ENCODE measurements at regions not wholly inside any gene's neighbourhood (a gene's known extent, or its start where the extent isn't known, plus 50 kb on each side); places are given as distances from the start of the nearest gene placed in this dataset.
"Not testable (repeated sequence)": the region's sequence is repeated elsewhere in the genome, so short reads cannot be mapped to it uniquely, and the experiment has no call there.

DNA sequence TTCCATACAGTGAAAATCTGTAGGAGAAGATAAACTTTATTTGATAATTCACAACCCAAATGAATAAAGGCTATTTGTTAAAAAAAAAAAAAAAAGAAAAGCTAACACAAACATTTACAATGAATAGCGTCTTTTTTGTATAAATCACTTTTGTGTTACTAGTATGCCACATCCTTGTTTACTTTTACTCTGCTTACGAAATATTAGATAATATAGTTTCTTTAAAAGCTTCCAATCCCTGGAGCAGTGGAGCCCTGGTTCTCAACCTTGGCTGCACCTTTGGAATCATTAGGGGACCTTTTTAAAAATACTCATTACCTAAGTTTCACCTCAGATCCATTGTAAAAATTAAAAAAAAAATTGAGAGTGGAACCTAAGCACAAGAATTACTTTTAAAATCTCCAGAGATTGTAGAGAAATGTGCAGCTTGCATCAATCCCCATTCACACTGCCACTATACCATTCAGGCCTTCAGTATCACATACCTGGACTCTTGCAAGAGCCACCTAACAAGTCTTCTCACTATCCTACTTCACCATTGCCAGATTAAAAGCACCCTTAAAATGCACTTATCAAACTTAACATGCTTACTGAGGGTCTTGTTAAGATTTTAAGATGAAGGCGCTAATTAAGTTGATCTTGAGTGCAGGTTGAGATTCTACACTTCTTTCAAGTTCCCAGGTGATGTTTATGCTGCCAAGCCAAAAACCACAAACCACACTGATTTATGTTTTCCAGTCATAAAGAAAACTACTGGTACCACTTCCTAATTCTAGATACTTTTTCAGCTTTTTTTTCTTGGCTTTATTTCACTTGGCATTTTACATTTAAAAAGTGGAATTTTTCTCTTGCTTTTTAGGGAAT is 59.7 kb upstream of the ZC3H15 start:
- H3K9me3 Mint-ChIP-seq (ENCODE audit: low read depth): no peaks in the 10 kb centered on the region
- H3K4me3 Mint-ChIP-seq (ENCODE audit: low read depth): no peak overlapping the region
- peaks cover 21% of the 10 kb centered on the region for H3K4me1 Mint-ChIP-seq (ENCODE audit: low read depth)
- no peaks in the 10 kb centered on the region for H3K36me3 Mint-ChIP-seq (ENCODE audit: insufficient read depth)
- no peaks in the 10 kb centered on the region for H3K27me3 Mint-ChIP-seq
- H3K27ac Mint-ChIP-seq: no peak overlapping the region
- no peak for DNase-seq (ENCODE audit: low spot score, unreplicated experiment)
- TF ChIP-seq, protein P1, sequence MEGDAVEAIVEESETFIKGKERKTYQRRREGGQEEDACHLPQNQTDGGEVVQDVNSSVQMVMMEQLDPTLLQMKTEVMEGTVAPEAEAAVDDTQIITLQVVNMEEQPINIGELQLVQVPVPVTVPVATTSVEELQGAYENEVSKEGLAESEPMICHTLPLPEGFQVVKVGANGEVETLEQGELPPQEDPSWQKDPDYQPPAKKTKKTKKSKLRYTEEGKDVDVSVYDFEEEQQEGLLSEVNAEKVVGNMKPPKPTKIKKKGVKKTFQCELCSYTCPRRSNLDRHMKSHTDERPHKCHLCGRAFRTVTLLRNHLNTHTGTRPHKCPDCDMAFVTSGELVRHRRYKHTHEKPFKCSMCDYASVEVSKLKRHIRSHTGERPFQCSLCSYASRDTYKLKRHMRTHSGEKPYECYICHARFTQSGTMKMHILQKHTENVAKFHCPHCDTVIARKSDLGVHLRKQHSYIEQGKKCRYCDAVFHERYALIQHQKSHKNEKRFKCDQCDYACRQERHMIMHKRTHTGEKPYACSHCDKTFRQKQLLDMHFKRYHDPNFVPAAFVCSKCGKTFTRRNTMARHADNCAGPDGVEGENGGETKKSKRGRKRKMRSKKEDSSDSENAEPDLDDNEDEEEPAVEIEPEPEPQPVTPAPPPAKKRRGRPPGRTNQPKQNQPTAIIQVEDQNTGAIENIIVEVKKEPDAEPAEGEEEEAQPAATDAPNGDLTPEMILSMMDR (IDR thresholded peaks at IDR 0.05; ENCODE audit: unreplicated experiment): no peak

DNA sequence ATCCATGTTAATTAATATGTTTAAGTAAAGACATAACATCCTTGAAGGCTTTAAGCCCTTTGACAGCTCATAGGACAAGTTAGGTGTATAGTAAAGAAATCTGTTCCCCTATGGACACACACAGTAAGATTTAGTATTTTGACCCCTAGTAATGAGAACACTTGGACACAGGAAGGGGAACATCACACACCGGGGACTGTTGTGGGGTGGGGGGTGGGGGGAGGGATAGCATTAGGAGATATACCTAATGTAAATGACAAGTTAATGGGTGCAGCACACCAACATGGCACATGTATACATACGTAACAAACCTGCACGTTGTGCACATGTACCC is 59.1 kb upstream of the ZC3H15 start:
- H3K27me3 Mint-ChIP-seq; H3K4me3 Mint-ChIP-seq (ENCODE audit: low read depth); DNase-seq (ENCODE audit: low spot score, unreplicated experiment); H3K36me3 Mint-ChIP-seq (ENCODE audit: insufficient read depth); H3K27ac Mint-ChIP-seq; H3K9me3 Mint-ChIP-seq (ENCODE audit: low read depth): not testable (repeated sequence)
- H3K4me1 Mint-ChIP-seq (ENCODE audit: low read depth): peaks cover 21% of the 10 kb centered on the region

DNA sequence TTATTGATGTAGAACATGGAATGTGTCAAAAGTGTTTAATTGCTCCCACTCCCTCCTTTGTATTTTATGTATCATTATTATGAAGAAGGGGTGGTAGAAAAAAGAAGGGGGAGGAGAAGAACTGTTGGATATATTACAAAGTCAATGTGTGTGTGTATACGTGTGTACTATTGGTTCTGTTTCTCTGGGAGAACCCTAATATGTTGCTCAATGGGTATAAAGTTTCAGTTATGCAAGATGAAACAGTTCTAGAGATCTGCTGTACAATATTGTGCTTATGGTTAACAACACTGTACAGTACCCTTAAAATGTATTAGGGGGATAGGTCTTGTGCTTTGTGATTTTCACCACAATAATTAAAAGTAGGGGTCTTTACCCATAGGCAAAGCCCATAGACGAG is 58.1 kb upstream of the ZC3H15 start:
- TF ChIP-seq, protein P1 (IDR thresholded peaks at IDR 0.05; ENCODE audit: unreplicated experiment): no peak
- Mint-ChIP-seq H3K27ac (no peak overlapping the region), H3K36me3 (ENCODE audit: insufficient read depth) (no peaks in the 10 kb centered on the region), H3K4me1 (ENCODE audit: low read depth) (peaks cover 21% of the 10 kb centered on the region), H3K4me3 (ENCODE audit: low read depth) (no peak overlapping the region), H3K27me3 (no peaks in the 10 kb centered on the region), H3K9me3 (ENCODE audit: low read depth) (no peaks in the 10 kb centered on the region)
- no peak for DNase-seq (ENCODE audit: low spot score, unreplicated experiment)

DNA sequence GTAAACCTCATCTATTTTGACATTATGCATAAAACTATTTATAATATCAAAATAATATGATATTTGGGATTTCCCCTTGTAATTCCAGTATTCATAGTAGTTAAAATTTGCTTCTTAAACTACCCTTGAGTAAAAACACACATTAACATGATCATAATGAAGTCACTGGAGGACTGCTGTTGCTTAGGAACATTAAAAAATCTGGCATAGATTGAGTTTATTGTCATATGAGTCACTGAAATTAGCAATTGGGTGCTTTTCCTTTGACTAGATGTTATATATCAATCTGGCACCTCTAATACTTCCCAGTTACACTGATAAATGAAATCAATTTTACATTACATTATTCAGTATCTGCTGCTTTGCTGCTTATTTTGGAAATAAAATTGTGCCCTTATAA is 57.0 kb upstream of the ZC3H15 start:
- Mint-ChIP-seq H3K36me3 (ENCODE audit: insufficient read depth) (no peaks in the 10 kb centered on the region), H3K4me1 (ENCODE audit: low read depth) (peaks cover 16% of the 10 kb centered on the region), H3K4me3 (ENCODE audit: low read depth) (no peak overlapping the region), H3K9me3 (ENCODE audit: low read depth) (no peaks in the 10 kb centered on the region), H3K27ac (no peak overlapping the region), H3K27me3 (no peaks in the 10 kb centered on the region)
- DNase-seq (ENCODE audit: low spot score, unreplicated experiment): no peak
- TF ChIP-seq, protein P1 (IDR thresholded peaks at IDR 0.05; ENCODE audit: unreplicated experiment): no peak

DNA sequence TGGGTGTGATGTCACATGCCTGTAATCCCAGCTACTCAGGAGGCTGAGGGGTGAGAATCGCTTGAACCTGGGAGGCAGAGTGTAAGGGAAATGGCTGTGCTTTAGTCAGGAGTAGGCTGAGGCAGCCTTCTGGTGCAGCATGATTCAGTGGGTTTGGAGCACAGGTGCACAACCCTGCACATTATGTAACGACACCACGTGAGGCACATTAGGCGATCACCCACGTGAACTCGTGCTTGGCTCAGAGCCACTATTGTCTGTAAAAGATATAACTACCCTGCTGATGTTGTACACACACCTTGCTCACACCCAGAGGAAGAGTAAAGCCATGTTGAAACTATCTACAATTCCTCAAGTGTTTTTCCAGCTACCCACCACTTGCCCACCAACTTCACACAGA is 54.8 kb upstream of the ZC3H15 start:
- TF ChIP-seq, protein P1 (IDR thresholded peaks at IDR 0.05; ENCODE audit: unreplicated experiment): no peak
- Mint-ChIP-seq H3K4me3 (ENCODE audit: low read depth) (no peak overlapping the region), H3K9me3 (ENCODE audit: low read depth) (no peaks in the 10 kb centered on the region), H3K27ac (no peak overlapping the region), H3K4me1 (ENCODE audit: low read depth) (peaks cover 3% of the 10 kb centered on the region), H3K27me3 (no peaks in the 10 kb centered on the region), H3K36me3 (ENCODE audit: insufficient read depth) (no peaks in the 10 kb centered on the region)
- DNase-seq (ENCODE audit: low spot score, unreplicated experiment): no peak

DNA sequence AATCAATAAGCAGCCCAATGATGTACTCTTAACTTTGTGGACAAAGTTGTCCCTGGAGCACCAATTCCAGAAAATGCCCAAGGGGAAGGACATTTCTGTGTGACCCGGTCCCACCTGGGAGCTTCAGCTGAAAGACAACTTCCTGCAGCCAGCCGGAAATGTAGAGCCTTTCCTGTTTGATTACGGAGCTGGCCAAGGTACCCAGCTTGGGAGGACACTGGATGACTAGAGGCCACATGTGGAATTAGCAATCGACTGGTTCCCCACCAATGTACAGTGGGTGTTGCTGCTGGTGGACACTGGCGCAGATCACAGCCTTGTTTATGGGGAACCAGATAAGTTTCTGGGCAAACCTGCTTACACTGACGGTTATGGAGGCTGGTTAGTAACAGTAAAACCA is 53.0 kb upstream of the ZC3H15 start:
- no peaks in the 10 kb centered on the region for H3K27me3 Mint-ChIP-seq
- peaks cover 10% of the 10 kb centered on the region for H3K9me3 Mint-ChIP-seq (ENCODE audit: low read depth)
- H3K27ac Mint-ChIP-seq: no peak overlapping the region
- no peak overlapping the region for H3K4me3 Mint-ChIP-seq (ENCODE audit: low read depth)
- TF ChIP-seq, protein P1 (IDR thresholded peaks at IDR 0.05; ENCODE audit: unreplicated experiment): no peak
- H3K36me3 Mint-ChIP-seq (ENCODE audit: insufficient read depth): peaks cover 2% of the 10 kb centered on the region
- DNase-seq (ENCODE audit: low spot score, unreplicated experiment): no peak
- H3K4me1 Mint-ChIP-seq (ENCODE audit: low read depth): no peaks in the 10 kb centered on the region

All from progenitor cell of endocrine pancreas (in vitro differentiated cells).